ENCODE measurements at regions not wholly inside any gene's neighbourhood (a gene's known extent, or its start where the extent isn't known, plus 50 kb on each side); places are given as distances from the start of the nearest gene placed in this dataset.

GRCh38 chr20:4095639-4096038 is 53.0 kb upstream of the SMOX start:
- TF ChIP-seq TAF1 (IDR thresholded peaks at IDR 0.05; ENCODE audit: borderline replicate concordance, insufficient read depth, low read length) (no peak), FOXP2 (optimal IDR thresholded peaks at IDR 0.05; ENCODE audit: borderline replicate concordance, extremely low read depth, extremely low read length, insufficient read depth) (no peak), SIN3A (IDR thresholded peaks at IDR 0.05; ENCODE audit: borderline replicate concordance, insufficient read depth, low read length) (no peak), REST (IDR thresholded peaks at IDR 0.05; ENCODE audit: insufficient read depth in 1 of 2, low read depth in 2 of 2, low read length in 2 of 2) (no peak), POLR2AphosphoS5 (IDR thresholded peaks at IDR 0.05; ENCODE audit: low read depth, low read length) (no peak)

DNA sequence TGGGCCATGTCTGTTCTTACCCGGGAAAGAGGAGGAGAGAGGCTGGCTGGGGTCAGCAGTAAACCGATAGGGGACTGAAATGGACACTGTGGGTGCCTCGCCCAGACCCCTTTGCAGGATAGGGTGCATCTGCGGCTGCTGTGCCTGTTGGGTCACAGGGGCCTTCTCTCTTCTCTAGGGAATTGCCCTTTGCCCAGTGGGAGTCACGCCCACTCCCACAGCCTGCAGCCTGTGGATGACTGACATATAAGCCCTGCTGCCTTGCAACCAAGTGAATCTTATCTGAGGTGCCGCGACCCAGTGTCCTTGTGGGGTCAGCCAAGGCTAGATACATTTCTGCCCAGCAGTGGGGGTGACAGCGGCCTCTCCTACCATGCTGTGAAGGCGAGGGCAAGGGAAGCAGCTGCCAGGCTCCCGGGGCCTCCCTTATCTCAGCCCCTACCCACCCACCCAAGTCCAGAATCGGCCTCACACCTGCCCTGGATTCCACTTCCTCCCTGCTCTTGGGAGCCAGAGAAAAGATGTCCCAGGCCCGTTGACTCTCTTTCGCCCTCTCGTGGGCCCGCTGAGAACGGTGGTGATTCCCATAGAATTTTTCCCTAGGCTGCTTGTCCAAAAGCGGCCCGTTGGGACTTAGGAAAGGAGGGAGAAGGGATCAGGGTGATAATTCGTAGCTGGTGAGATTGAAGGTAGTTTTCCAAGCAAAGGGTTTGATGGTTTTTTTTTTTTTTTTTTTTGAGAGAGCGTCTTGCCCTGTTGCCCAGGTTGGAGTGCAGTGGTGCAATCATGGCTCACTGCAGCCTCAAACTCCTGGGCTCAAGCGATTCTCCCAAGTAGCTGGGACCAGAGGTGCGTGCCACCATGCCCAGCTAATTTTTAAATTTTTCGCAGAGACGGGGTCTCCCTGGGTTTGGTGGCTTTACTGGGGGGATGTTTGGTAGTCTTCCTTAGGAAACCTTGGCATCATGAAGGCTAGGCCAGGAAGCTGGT is 56.8 kb upstream of the SMOX start:
- no peak for TF ChIP-seq TAF1 (IDR thresholded peaks at IDR 0.05; ENCODE audit: borderline replicate concordance, insufficient read depth, low read length)
- TF ChIP-seq FOXP2 (optimal IDR thresholded peaks at IDR 0.05; ENCODE audit: borderline replicate concordance, extremely low read depth, extremely low read length, insufficient read depth): no peak
- no peak for TF ChIP-seq SIN3A (IDR thresholded peaks at IDR 0.05; ENCODE audit: borderline replicate concordance, insufficient read depth, low read length)
- no peak for TF ChIP-seq REST (IDR thresholded peaks at IDR 0.05; ENCODE audit: insufficient read depth in 1 of 2, low read depth in 2 of 2, low read length in 2 of 2)
- no peak for TF ChIP-seq POLR2AphosphoS5 (IDR thresholded peaks at IDR 0.05; ENCODE audit: low read depth, low read length)

DNA sequence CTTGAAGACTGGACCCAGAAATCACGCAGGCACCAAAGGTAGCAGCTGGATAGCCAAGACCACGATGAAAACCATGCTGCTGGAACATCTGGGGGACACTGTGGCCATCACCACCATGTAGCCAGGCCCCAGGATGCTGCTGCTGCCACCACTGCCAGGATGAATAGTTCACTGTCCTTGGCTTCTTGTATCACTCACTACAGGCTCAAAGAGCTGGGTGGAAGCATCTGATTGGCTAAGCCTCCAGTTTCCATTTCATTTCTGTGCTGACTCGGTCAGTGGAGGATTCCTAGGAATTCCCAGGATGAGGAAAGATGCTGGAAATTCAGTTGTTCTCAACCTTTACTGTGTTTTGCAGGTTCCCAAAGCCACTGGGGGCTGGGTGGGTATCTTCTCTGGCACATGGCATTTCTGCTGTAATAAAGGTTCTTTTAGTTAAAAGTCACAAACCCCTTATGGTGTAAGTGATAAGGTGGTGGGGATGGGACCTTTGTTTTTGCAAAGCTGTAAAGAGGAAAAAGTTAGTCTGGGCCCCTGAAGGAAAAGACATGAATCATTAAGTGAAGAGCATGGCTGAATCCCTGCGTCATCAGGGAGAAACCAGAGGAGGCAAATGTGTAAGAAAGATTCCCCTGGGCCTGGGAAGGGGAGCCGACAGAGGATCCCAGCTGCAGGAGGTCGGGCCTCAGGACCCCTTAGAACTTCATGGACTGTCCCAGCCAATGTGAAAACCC is 57.7 kb upstream of the SMOX start:
- TF ChIP-seq TAF1 (IDR thresholded peaks at IDR 0.05; ENCODE audit: borderline replicate concordance, insufficient read depth, low read length): no peak
- TF ChIP-seq FOXP2 (optimal IDR thresholded peaks at IDR 0.05; ENCODE audit: borderline replicate concordance, extremely low read depth, extremely low read length, insufficient read depth): no peak
- TF ChIP-seq POLR2AphosphoS5 (IDR thresholded peaks at IDR 0.05; ENCODE audit: low read depth, low read length): no peak
- TF ChIP-seq REST (IDR thresholded peaks at IDR 0.05; ENCODE audit: insufficient read depth in 1 of 2, low read depth in 2 of 2, low read length in 2 of 2): no peak
- TF ChIP-seq SIN3A (IDR thresholded peaks at IDR 0.05; ENCODE audit: borderline replicate concordance, insufficient read depth, low read length): no peak

- TF ChIP-seq POLR2AphosphoS5 (IDR thresholded peaks at IDR 0.05; ENCODE audit: low read depth, low read length) (no peak), FOXP2 (optimal IDR thresholded peaks at IDR 0.05; ENCODE audit: borderline replicate concordance, extremely low read depth, extremely low read length, insufficient read depth) (no peak), REST (IDR thresholded peaks at IDR 0.05; ENCODE audit: insufficient read depth in 1 of 2, low read depth in 2 of 2, low read length in 2 of 2) (no peak), SIN3A (IDR thresholded peaks at IDR 0.05; ENCODE audit: borderline replicate concordance, insufficient read depth, low read length) (no peak), TAF1 (IDR thresholded peaks at IDR 0.05; ENCODE audit: borderline replicate concordance, insufficient read depth, low read length) (no peak)
These were observed 58.7 kb upstream of the SMOX start for GRCh38 chr20:4089756-4090487.
